Activated CD4-positive, alpha-beta memory T cell treated with anti-CD3 and anti-CD28 coated beads for 36 hours (primary cell): ENCODE measurements at regions not wholly inside any gene's neighbourhood (a gene's known extent, or its start where the extent isn't known, plus 50 kb on each side); places are given as distances from the start of the nearest gene placed in this dataset.

Experiments
- CTCF ChIA-PET: fragments of 350-600 bp; sonication (Branson Sonifier 250); formaldehyde crosslinking; loops from one replicate; lab custom pipeline; 2021; ENCODE audit warnings: antibody characterized with exemption, inconsistent platforms; lab: Charles Lee
- POLR2A ChIA-PET: fragments of 350-600 bp; sonication (Branson Sonifier 250); formaldehyde crosslinking; loops from one replicate; lab custom pipeline; 2021; ENCODE audit warnings: antibody characterized with exemption; lab: Charles Lee
- DNase-seq: peaks from one replicate; pipeline ENCODE4 v3.0.0-alpha.2; 2020
- H3K27ac Mint-ChIP-seq: one replicate; pipeline ENCODE4 v1.8.0; 2021; ENCODE audit warnings: mixed read lengths
- H3K27me3 Mint-ChIP-seq: one replicate; pipeline ENCODE4 v1.8.0; 2021; ENCODE audit warnings: mixed read lengths
- H3K36me3 Mint-ChIP-seq: one replicate; pipeline ENCODE4 v1.8.0; 2021; ENCODE audit warnings: mixed read lengths
- H3K4me1 Mint-ChIP-seq: one replicate; pipeline ENCODE4 v1.8.0; 2021; ENCODE audit warnings: low read depth, mixed read lengths
- H3K4me3 Mint-ChIP-seq: one replicate; pipeline ENCODE4 v1.8.0; 2021; ENCODE audit warnings: mild to moderate bottlenecking, mixed read lengths
- H3K9me3 Mint-ChIP-seq: one replicate; pipeline ENCODE4 v1.8.0; 2021; ENCODE audit warnings: mixed read lengths
- intact Hi-C: fragments of 100-400 bp; cut with micrococcal nuclease; formaldehyde crosslinking; loops from one replicate; pipeline ENCODE4 v1.15.1; 2023

GRCh38 chr2:228509021-228509420, 327.5 kb upstream of the SPHKAP start:
- no peak overlapping the region for H3K4me3 Mint-ChIP-seq
- no peak overlapping the region for H3K27ac Mint-ChIP-seq
- peaks cover 8% of the 10 kb centered on the region for H3K9me3 Mint-ChIP-seq
- no peaks in the 10 kb centered on the region for H3K4me1 Mint-ChIP-seq
- intact Hi-C loops = no loop called here
- POLR2A ChIA-PET = no interaction called here
- CTCF ChIA-PET = no interaction called here
- DNase-seq = no peak
- no peaks in the 10 kb centered on the region for H3K36me3 Mint-ChIP-seq
- H3K27me3 Mint-ChIP-seq = no peaks in the 10 kb centered on the region

- H3K4me3 Mint-ChIP-seq = no peak overlapping the region
Observed at GRCh38 chr2:228507870-228508269, 326.4 kb upstream of the SPHKAP start.

GRCh38 chr2:228507231-228507824, 325.8 kb upstream of the SPHKAP start:
- DNase-seq = no peak
- Mint-ChIP-seq H3K36me3 (no peaks in the 10 kb centered on the region), H3K27me3 (no peaks in the 10 kb centered on the region), H3K4me1 (no peaks in the 10 kb centered on the region), H3K27ac (no peak overlapping the region), H3K4me3 (no peak overlapping the region), H3K9me3 (peaks cover 6% of the 10 kb centered on the region)
- intact Hi-C loops = no loop called here
- CTCF ChIA-PET = no interaction called here
- POLR2A ChIA-PET = no interaction called here

More at GRCh38 chr2:228507870-228508269, 326.4 kb upstream of the SPHKAP start:
- CTCF ChIA-PET = no interaction called here
- no peaks in the 10 kb centered on the region for H3K4me1 Mint-ChIP-seq
- H3K36me3 Mint-ChIP-seq = no peaks in the 10 kb centered on the region
- H3K27ac Mint-ChIP-seq = no peak overlapping the region
- DNase-seq = no peak
- peaks cover 6% of the 10 kb centered on the region for H3K9me3 Mint-ChIP-seq
- POLR2A ChIA-PET = interaction anchor here (0.7 kb wide), 1 partner anchor 96 kb away, joined by 3 read pairs; no protein-coding TSS in a partner anchor
- no peaks in the 10 kb centered on the region for H3K27me3 Mint-ChIP-seq
- intact Hi-C loops = no loop called here

- POLR2A ChIA-PET = no interaction called here
- H3K27me3 Mint-ChIP-seq = no peaks in the 10 kb centered on the region
- no peak for DNase-seq
- peaks cover 11% of the 10 kb centered on the region for H3K9me3 Mint-ChIP-seq
- no peaks in the 10 kb centered on the region for H3K36me3 Mint-ChIP-seq
- CTCF ChIA-PET = no interaction called here
- intact Hi-C loops = no loop called here
- H3K4me3 Mint-ChIP-seq = no peak overlapping the region
- H3K27ac Mint-ChIP-seq = no peak overlapping the region
- H3K4me1 Mint-ChIP-seq = no peaks in the 10 kb centered on the region
Observed at GRCh38 chr2:228503731-228504130, 322.2 kb upstream of the SPHKAP start.

GRCh38 chr2:228493852-228494251, 312.4 kb upstream of the SPHKAP start:
- Mint-ChIP-seq H3K27me3 (no peaks in the 10 kb centered on the region), H3K4me3 (no peak overlapping the region), H3K9me3 (peaks cover 4% of the 10 kb centered on the region), H3K27ac (no peak overlapping the region), H3K36me3 (no peaks in the 10 kb centered on the region), H3K4me1 (no peaks in the 10 kb centered on the region)
- POLR2A ChIA-PET = no interaction called here
- CTCF ChIA-PET = no interaction called here
- DNase-seq = no peak
- intact Hi-C loops = no loop called here

- H3K9me3 Mint-ChIP-seq = peaks cover 2% of the 10 kb centered on the region
- H3K27ac Mint-ChIP-seq = no peak overlapping the region
- no peaks in the 10 kb centered on the region for H3K36me3 Mint-ChIP-seq
- no peaks in the 10 kb centered on the region for H3K27me3 Mint-ChIP-seq
- no peaks in the 10 kb centered on the region for H3K4me1 Mint-ChIP-seq
- intact Hi-C loops = no loop called here
- no peak overlapping the region for H3K4me3 Mint-ChIP-seq
- ChIA-PET POLR2A (no interaction called here), CTCF (no interaction called here)
- no peak for DNase-seq
Observed at GRCh38 chr2:228479014-228479413, 297.5 kb upstream of the SPHKAP start.

- no peaks in the 10 kb centered on the region for H3K4me1 Mint-ChIP-seq
- CTCF ChIA-PET = no interaction called here
- H3K36me3 Mint-ChIP-seq = no peaks in the 10 kb centered on the region
- peaks cover 7% of the 10 kb centered on the region for H3K9me3 Mint-ChIP-seq
- H3K27ac Mint-ChIP-seq = no peak overlapping the region
- no peak for DNase-seq
- no peak overlapping the region for H3K4me3 Mint-ChIP-seq
- intact Hi-C loops = no loop called here
- H3K27me3 Mint-ChIP-seq = no peaks in the 10 kb centered on the region
- POLR2A ChIA-PET = no interaction called here
Observed at GRCh38 chr2:228474466-228474865, 293.0 kb upstream of the SPHKAP start.

GRCh38 chr2:228469721-228470120, 288.2 kb upstream of the SPHKAP start:
- Mint-ChIP-seq H3K4me3 (no peak overlapping the region), H3K4me1 (no peaks in the 10 kb centered on the region), H3K9me3 (peaks cover 6% of the 10 kb centered on the region), H3K27ac (no peak overlapping the region), H3K36me3 (no peaks in the 10 kb centered on the region), H3K27me3 (no peaks in the 10 kb centered on the region)
- no peak for DNase-seq
- ChIA-PET CTCF (no interaction called here), POLR2A (no interaction called here)
- intact Hi-C loops = no loop called here

GRCh38 chr2:228466851-228467250, 285.4 kb upstream of the SPHKAP start:
- ChIA-PET POLR2A (no interaction called here), CTCF (no interaction called here)
- no peak for DNase-seq
- no peak overlapping the region for H3K27ac Mint-ChIP-seq
- intact Hi-C loops = no loop called here
- H3K4me3 Mint-ChIP-seq = no peak overlapping the region
- no peaks in the 10 kb centered on the region for H3K27me3 Mint-ChIP-seq
- H3K9me3 Mint-ChIP-seq = peaks cover 15% of the 10 kb centered on the region
- H3K4me1 Mint-ChIP-seq = no peaks in the 10 kb centered on the region
- no peaks in the 10 kb centered on the region for H3K36me3 Mint-ChIP-seq

GRCh38 chr2:228465408-228465807, 283.9 kb upstream of the SPHKAP start:
- Mint-ChIP-seq H3K9me3 (peaks cover 13% of the 10 kb centered on the region), H3K4me3 (no peak overlapping the region), H3K36me3 (no peaks in the 10 kb centered on the region), H3K27me3 (no peaks in the 10 kb centered on the region), H3K27ac (no peak overlapping the region), H3K4me1 (no peaks in the 10 kb centered on the region)
- ChIA-PET POLR2A (no interaction called here), CTCF (no interaction called here)
- DNase-seq = no peak
- intact Hi-C loops = no loop called here

GRCh38 chr2:228458364-228458763, 276.9 kb upstream of the SPHKAP start:
- intact Hi-C loops = no loop called here
- no peak overlapping the region for H3K4me3 Mint-ChIP-seq
- H3K36me3 Mint-ChIP-seq = peaks cover 4% of the 10 kb centered on the region
- no peaks in the 10 kb centered on the region for H3K4me1 Mint-ChIP-seq
- no peaks in the 10 kb centered on the region for H3K27me3 Mint-ChIP-seq
- POLR2A ChIA-PET = no interaction called here
- CTCF ChIA-PET = no interaction called here
- no peak for DNase-seq
- no peak overlapping the region for H3K27ac Mint-ChIP-seq
- peaks cover 44% of the 10 kb centered on the region for H3K9me3 Mint-ChIP-seq

- CTCF ChIA-PET = no interaction called here
- Mint-ChIP-seq H3K36me3 (no peaks in the 10 kb centered on the region), H3K4me3 (no peak overlapping the region), H3K9me3 (peaks cover 6% of the 10 kb centered on the region), H3K27ac (no peak overlapping the region), H3K27me3 (no peaks in the 10 kb centered on the region), H3K4me1 (no peaks in the 10 kb centered on the region)
- DNase-seq = no peak
- intact Hi-C loops = no loop called here
- POLR2A ChIA-PET = no interaction called here
Observed at GRCh38 chr2:228447266-228447915, 265.9 kb upstream of the SPHKAP start.

GRCh38 chr2:228446734-228447133, 265.2 kb upstream of the SPHKAP start:
- H3K27ac Mint-ChIP-seq = no peak overlapping the region
- H3K9me3 Mint-ChIP-seq = peaks cover 3% of the 10 kb centered on the region

More at GRCh38 chr2:228446734-228447133, 265.2 kb upstream of the SPHKAP start:
- DNase-seq = no peak
- ChIA-PET POLR2A (no interaction called here), CTCF (no interaction called here)
- no peaks in the 10 kb centered on the region for H3K4me1 Mint-ChIP-seq
- no peaks in the 10 kb centered on the region for H3K36me3 Mint-ChIP-seq
- no peaks in the 10 kb centered on the region for H3K27me3 Mint-ChIP-seq
- intact Hi-C loops = no loop called here
- no peak overlapping the region for H3K4me3 Mint-ChIP-seq
